GM23338 (cell line): ENCODE measurements at regions not wholly inside any gene's neighbourhood (a gene's known extent, or its start where the extent isn't known, plus 50 kb on each side); places are given as distances from the start of the nearest gene placed in this dataset.

Source experiments
- ATAC-seq: fragments of 200-7000 bp; cut with Tn5 transposase; 3 replicates; pipeline ENCODE4 v1.9.1; 2020
- DNase-seq: peaks from one replicate; pipeline ENCODE4 v3.0.0-alpha.2; 2015; ENCODE audit warnings: low spot score
- H2AFZ ChIP-seq: fragments of 200-600 bp; sonication (generic); 2 replicates; pipeline ENCODE4 v1.8.0; 2016; ENCODE audit warnings: antibody characterized with exemption, mild to moderate bottlenecking, moderate library complexity
- H3F3A ChIP-seq: fragments of 200-600 bp; sonication (generic); replicated peaks from 2 replicates; pipeline ENCODE4 v1.8.0; 2017; ENCODE audit warnings: antibody characterized with exemption, mixed run types, low read depth
- H3K27ac ChIP-seq: fragments of 200-600 bp; sonication (generic); 2 replicates; pipeline ENCODE4 v1.6.1; 2016; ENCODE audit warnings: low read depth
- H3K27me3 ChIP-seq: fragments of 200-600 bp; sonication (generic); 2 replicates; pipeline ENCODE4 v1.8.0; 2016; ENCODE audit warnings: mild to moderate bottlenecking, mixed run types, moderate library complexity; ENCODE audit not compliant: insufficient read depth
- H3K36me3 ChIP-seq: fragments of 200-600 bp; sonication (generic); 2 replicates; pipeline ENCODE4 v1.8.0; 2016; ENCODE audit warnings: mild to moderate bottlenecking; ENCODE audit not compliant: insufficient read depth
- H3K4me1 ChIP-seq: fragments of 200-600 bp; sonication (generic); 2 replicates; pipeline ENCODE4 v1.8.0; 2016; ENCODE audit warnings: mild to moderate bottlenecking, moderate library complexity; ENCODE audit not compliant: insufficient read depth
- H3K4me2 ChIP-seq: fragments of 200-600 bp; sonication (generic); 2 replicates; pipeline ENCODE4 v1.7.1; 2017; ENCODE audit warnings: mixed run types
- H3K4me3 ChIP-seq: fragments of 200-600 bp; sonication (generic); 2 replicates; pipeline ENCODE4 v1.6.1; 2016; ENCODE audit warnings: mixed run types
- H3K79me2 ChIP-seq: fragments of 200-600 bp; sonication (generic); replicated peaks from 2 replicates; pipeline ENCODE4 v1.8.0; 2017; ENCODE audit warnings: mild to moderate bottlenecking; ENCODE audit not compliant: insufficient read depth
- H3K9me2 ChIP-seq: fragments of 200-600 bp; sonication (generic); 2 replicates; pipeline ENCODE4 v1.8.0; 2017; ENCODE audit not compliant: insufficient read depth
- H4K20me1 ChIP-seq: fragments of 200-600 bp; sonication (generic); replicated peaks from 2 replicates; pipeline ENCODE4 v1.8.0; 2017; ENCODE audit warnings: mild to moderate bottlenecking; ENCODE audit not compliant: insufficient read depth
- H3K27ac Mint-ChIP-seq: 2 replicates; pipeline ENCODE4 v1.8.0; 2020; ENCODE audit warnings: inconsistent platforms, mild to moderate bottlenecking, moderate library complexity, mixed read lengths
- H3K27me3 Mint-ChIP-seq: 3 replicates; pipeline ENCODE4 v1.8.0; 2022; ENCODE audit warnings: low read depth, mild to moderate bottlenecking, moderate library complexity, mixed read lengths, inconsistent platforms; ENCODE audit not compliant: insufficient read depth, poor library complexity
- H3K36me3 Mint-ChIP-seq: 3 replicates; pipeline ENCODE4 v1.8.0; 2021; ENCODE audit warnings: low read depth, mild to moderate bottlenecking, inconsistent platforms, moderate library complexity, mixed read lengths
- H3K4me1 Mint-ChIP-seq: 3 replicates; pipeline ENCODE4 v1.8.0; 2020; ENCODE audit warnings: mild to moderate bottlenecking, inconsistent platforms, mixed read lengths
- H3K4me3 Mint-ChIP-seq: 3 replicates; pipeline ENCODE4 v1.8.0; 2021; ENCODE audit warnings: moderate library complexity, mild to moderate bottlenecking, inconsistent platforms, mixed read lengths
- H3K9me3 Mint-ChIP-seq: 3 replicates; pipeline ENCODE4 v1.8.0; 2020; ENCODE audit warnings: moderate library complexity, mild to moderate bottlenecking, inconsistent platforms, mixed read lengths
- CREB1 ChIP-seq: fragments of 250-450 bp; sonication (Bioruptor Pico); IDR thresholded peaks from 2 replicates; pipeline ENCODE4 v1.5.0; 2020; ENCODE audit warnings: low read depth, mild to moderate bottlenecking, moderate library complexity
- EZH2phosphoT487 ChIP-seq: fragments of 200-600 bp; sonication (generic); IDR thresholded peaks from one replicate; pipeline ENCODE4 v1.8.1; 2018; ENCODE audit warnings: antibody characterized with exemption; ENCODE audit not compliant: unreplicated experiment
- JUNB ChIP-seq: IDR thresholded peaks from one replicate; pipeline ENCODE4 v1.6.1; 2016; ENCODE audit warnings: antibody characterized with exemption; ENCODE audit not compliant: unreplicated experiment
- NANOG ChIP-seq: IDR thresholded peaks from 2 replicates; pipeline ENCODE4 v1.6.1; 2016; ENCODE audit warnings: antibody characterized with exemption, borderline replicate concordance
- POLR2AphosphoS5 ChIP-seq: IDR thresholded peaks from 2 replicates; pipeline ENCODE4 v1.6.1; 2016; ENCODE audit warnings: antibody characterized with exemption, low read depth
- STAT1 ChIP-seq: IDR thresholded peaks from one replicate; pipeline ENCODE4 v1.6.1; 2016; ENCODE audit warnings: antibody characterized with exemption; ENCODE audit not compliant: unreplicated experiment
- ZNF114 ChIP-seq: fragments of 250-450 bp; sonication (Bioruptor Pico); IDR thresholded peaks from 2 replicates; pipeline ENCODE4 v1.5.0; 2020; ENCODE audit warnings: mild to moderate bottlenecking, moderate library complexity
- ZNF331 ChIP-seq: fragments of 250-450 bp; sonication (Bioruptor Pico); IDR thresholded peaks from 2 replicates; pipeline ENCODE4 v1.5.0; 2020; ENCODE audit warnings: low read depth, mild to moderate bottlenecking, moderate library complexity
- TF ChIP-seq, protein P1 (sequence below): fragments of 250-450 bp; sonication (Bioruptor Pico); IDR thresholded peaks from 2 replicates; pipeline ENCODE4 v1.5.0; 2020; ENCODE audit warnings: mild to moderate bottlenecking, moderate library complexity
- TF ChIP-seq, protein P2 (sequence below), 2 experiments: fragments of 200-600 bp in 1 of 2; sonication (generic) in 1 of 2; conservative IDR thresholded peaks; 2 replicates each; pipeline versions ENCODE4 v1.5.1 to v1.6.1; 2016 to 2017; ENCODE audit warnings: antibody characterized with exemption in 2 of 2, low read depth in 2 of 2, mild to moderate bottlenecking in 2 of 2, moderate library complexity in 1 of 2
- TF ChIP-seq, protein P3 (sequence below): IDR thresholded peaks from one replicate; pipeline ENCODE4 v1.6.1; 2018; ENCODE audit warnings: antibody characterized with exemption; ENCODE audit not compliant: unreplicated experiment

DNA sequence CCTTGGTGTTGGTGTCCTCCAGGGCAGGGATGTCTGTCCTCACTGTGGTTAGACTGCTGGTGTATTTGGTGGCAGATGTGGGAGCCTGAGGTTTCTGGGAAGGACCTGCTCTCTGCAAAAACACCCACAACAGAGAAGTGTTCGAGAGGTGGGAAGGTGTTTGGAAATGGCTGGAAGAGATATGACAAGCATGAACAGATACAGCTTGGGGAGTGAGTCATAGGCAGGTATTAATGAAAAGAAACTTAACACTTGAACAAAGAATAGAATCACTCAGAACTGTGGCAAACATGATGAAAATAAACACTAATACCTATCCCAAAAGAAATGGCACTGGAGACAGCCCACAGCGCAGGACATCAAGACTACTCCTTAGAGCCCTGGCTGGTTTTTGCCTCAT, 192.4 kb upstream of the RORA start:
- no peaks in the 10 kb centered on the region for H3K36me3 Mint-ChIP-seq
- ATAC-seq: no peak
- Histone ChIP-seq H3K27me3 (no peaks in the 10 kb centered on the region), H3K9me2 (0 out of 2 replicates have a peak, but pooled peaks cover 3% of the 10 kb centered on the region), H3K36me3 (no peaks in the 10 kb centered on the region), H3K4me3 (no peak overlapping the region), H3K4me2 (no peak overlapping the region), H4K20me1 (no peaks in the 10 kb centered on the region), H2AFZ (no peak overlapping the region), H3F3A (no peaks in the 10 kb centered on the region), H3K4me1 (peaks cover 24% of the 10 kb centered on the region), H3K27ac (no peak overlapping the region), H3K79me2 (no peaks in the 10 kb centered on the region)
- no peak for DNase-seq
- no peak overlapping the region for H3K27ac Mint-ChIP-seq
- H3K4me3 Mint-ChIP-seq: no peak overlapping the region
- peaks cover 1% of the 10 kb centered on the region for H3K27me3 Mint-ChIP-seq
- no peak for TF ChIP-seq NANOG
- H3K9me3 Mint-ChIP-seq: no peaks in the 10 kb centered on the region
- peaks cover 22% of the 10 kb centered on the region for H3K4me1 Mint-ChIP-seq

DNA sequence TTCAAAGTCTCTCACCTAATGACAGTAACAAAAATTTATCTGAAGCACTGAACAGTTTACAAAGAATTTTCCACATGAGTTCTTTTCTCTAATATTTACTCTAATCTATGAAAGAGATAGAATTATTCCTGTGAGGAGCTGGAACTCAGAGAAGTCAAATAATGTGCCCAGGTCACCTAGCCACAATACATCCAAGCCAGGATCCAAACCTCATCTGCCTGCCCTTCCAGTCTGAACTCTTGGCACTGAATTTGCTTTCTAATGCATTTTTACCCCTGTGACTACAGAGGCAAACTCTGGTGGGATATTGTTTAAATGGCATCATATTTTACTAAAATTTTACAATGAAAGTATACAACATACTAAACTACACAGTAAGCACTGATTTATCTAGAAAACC, 191.4 kb upstream of the RORA start:
- no peaks in the 10 kb centered on the region for H3K36me3 Mint-ChIP-seq
- Histone ChIP-seq H3F3A (no peaks in the 10 kb centered on the region), H3K79me2 (no peaks in the 10 kb centered on the region), H2AFZ (no peak overlapping the region), H3K4me2 (no peak overlapping the region), H3K27me3 (no peaks in the 10 kb centered on the region), H3K9me2 (0 out of 2 replicates have a peak, but pooled peaks cover 3% of the 10 kb centered on the region), H4K20me1 (no peaks in the 10 kb centered on the region), H3K27ac (no peak overlapping the region), H3K36me3 (no peaks in the 10 kb centered on the region), H3K4me1 (peaks cover 15% of the 10 kb centered on the region), H3K4me3 (no peak overlapping the region)
- no peak overlapping the region for H3K4me3 Mint-ChIP-seq
- DNase-seq (no peak), ATAC-seq (no peak)
- H3K27me3 Mint-ChIP-seq: peaks cover 1% of the 10 kb centered on the region
- no peaks in the 10 kb centered on the region for H3K9me3 Mint-ChIP-seq
- H3K27ac Mint-ChIP-seq: no peak overlapping the region
- H3K4me1 Mint-ChIP-seq: peaks cover 12% of the 10 kb centered on the region
- TF ChIP-seq ZNF331 (CRISPR knock-in tag) (no peak), EZH2phosphoT487 (no peak), ZNF114 (CRISPR knock-in tag) (no peak), JUNB (no peak), POLR2AphosphoS5 (no peak), CREB1 (CRISPR knock-in tag) (no peak), STAT1 (no peak)
- TF ChIP-seq, protein P1, sequence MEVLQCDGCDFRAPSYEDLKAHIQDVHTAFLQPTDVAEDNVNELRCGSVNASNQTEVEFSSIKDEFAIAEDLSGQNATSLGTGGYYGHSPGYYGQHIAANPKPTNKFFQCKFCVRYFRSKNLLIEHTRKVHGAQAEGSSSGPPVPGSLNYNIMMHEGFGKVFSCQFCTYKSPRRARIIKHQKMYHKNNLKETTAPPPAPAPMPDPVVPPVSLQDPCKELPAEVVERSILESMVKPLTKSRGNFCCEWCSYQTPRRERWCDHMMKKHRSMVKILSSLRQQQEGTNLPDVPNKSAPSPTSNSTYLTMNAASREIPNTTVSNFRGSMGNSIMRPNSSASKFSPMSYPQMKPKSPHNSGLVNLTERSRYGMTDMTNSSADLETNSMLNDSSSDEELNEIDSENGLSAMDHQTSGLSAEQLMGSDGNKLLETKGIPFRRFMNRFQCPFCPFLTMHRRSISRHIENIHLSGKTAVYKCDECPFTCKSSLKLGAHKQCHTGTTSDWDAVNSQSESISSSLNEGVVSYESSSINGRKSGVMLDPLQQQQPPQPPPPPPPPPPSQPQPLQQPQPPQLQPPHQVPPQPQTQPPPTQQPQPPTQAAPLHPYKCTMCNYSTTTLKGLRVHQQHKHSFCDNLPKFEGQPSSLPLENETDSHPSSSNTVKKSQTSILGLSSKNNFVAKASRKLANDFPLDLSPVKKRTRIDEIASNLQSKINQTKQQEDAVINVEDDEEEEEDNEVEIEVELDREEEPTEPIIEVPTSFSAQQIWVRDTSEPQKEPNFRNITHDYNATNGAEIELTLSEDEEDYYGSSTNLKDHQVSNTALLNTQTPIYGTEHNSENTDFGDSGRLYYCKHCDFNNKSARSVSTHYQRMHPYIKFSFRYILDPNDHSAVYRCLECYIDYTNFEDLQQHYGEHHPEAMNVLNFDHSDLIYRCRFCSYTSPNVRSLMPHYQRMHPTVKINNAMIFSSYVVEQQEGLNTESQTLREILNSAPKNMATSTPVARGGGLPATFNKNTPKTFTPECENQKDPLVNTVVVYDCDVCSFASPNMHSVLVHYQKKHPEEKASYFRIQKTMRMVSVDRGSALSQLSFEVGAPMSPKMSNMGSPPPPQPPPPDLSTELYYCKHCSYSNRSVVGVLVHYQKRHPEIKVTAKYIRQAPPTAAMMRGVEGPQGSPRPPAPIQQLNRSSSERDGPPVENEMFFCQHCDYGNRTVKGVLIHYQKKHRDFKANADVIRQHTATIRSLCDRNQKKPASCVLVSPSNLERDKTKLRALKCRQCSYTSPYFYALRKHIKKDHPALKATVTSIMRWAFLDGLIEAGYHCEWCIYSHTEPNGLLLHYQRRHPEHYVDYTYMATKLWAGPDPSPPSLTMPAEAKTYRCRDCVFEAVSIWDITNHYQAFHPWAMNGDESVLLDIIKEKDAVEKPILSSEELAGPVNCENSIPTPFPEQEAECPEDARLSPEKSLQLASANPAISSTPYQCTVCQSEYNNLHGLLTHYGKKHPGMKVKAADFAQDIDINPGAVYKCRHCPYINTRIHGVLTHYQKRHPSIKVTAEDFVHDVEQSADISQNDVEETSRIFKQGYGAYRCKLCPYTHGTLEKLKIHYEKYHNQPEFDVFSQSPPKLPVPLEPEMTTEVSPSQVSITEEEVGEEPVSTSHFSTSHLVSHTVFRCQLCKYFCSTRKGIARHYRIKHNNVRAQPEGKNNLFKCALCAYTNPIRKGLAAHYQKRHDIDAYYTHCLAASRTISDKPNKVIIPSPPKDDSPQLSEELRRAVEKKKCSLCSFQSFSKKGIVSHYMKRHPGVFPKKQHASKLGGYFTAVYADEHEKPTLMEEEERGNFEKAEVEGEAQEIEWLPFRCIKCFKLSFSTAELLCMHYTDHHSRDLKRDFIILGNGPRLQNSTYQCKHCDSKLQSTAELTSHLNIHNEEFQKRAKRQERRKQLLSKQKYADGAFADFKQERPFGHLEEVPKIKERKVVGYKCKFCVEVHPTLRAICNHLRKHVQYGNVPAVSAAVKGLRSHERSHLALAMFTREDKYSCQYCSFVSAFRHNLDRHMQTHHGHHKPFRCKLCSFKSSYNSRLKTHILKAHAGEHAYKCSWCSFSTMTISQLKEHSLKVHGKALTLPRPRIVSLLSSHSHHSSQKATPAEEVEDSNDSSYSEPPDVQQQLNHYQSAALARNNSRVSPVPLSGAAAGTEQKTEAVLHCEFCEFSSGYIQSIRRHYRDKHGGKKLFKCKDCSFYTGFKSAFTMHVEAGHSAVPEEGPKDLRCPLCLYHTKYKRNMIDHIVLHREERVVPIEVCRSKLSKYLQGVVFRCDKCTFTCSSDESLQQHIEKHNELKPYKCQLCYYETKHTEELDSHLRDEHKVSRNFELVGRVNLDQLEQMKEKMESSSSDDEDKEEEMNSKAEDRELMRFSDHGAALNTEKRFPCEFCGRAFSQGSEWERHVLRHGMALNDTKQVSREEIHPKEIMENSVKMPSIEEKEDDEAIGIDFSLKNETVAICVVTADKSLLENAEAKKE (CRISPR knock-in tag): no peak
- TF ChIP-seq, protein P2, sequence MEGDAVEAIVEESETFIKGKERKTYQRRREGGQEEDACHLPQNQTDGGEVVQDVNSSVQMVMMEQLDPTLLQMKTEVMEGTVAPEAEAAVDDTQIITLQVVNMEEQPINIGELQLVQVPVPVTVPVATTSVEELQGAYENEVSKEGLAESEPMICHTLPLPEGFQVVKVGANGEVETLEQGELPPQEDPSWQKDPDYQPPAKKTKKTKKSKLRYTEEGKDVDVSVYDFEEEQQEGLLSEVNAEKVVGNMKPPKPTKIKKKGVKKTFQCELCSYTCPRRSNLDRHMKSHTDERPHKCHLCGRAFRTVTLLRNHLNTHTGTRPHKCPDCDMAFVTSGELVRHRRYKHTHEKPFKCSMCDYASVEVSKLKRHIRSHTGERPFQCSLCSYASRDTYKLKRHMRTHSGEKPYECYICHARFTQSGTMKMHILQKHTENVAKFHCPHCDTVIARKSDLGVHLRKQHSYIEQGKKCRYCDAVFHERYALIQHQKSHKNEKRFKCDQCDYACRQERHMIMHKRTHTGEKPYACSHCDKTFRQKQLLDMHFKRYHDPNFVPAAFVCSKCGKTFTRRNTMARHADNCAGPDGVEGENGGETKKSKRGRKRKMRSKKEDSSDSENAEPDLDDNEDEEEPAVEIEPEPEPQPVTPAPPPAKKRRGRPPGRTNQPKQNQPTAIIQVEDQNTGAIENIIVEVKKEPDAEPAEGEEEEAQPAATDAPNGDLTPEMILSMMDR (conservative IDR thresholded peaks at IDR 0.05; ENCODE audit: low read depth in 2 of 2): no peak
- TF ChIP-seq, protein P3, sequence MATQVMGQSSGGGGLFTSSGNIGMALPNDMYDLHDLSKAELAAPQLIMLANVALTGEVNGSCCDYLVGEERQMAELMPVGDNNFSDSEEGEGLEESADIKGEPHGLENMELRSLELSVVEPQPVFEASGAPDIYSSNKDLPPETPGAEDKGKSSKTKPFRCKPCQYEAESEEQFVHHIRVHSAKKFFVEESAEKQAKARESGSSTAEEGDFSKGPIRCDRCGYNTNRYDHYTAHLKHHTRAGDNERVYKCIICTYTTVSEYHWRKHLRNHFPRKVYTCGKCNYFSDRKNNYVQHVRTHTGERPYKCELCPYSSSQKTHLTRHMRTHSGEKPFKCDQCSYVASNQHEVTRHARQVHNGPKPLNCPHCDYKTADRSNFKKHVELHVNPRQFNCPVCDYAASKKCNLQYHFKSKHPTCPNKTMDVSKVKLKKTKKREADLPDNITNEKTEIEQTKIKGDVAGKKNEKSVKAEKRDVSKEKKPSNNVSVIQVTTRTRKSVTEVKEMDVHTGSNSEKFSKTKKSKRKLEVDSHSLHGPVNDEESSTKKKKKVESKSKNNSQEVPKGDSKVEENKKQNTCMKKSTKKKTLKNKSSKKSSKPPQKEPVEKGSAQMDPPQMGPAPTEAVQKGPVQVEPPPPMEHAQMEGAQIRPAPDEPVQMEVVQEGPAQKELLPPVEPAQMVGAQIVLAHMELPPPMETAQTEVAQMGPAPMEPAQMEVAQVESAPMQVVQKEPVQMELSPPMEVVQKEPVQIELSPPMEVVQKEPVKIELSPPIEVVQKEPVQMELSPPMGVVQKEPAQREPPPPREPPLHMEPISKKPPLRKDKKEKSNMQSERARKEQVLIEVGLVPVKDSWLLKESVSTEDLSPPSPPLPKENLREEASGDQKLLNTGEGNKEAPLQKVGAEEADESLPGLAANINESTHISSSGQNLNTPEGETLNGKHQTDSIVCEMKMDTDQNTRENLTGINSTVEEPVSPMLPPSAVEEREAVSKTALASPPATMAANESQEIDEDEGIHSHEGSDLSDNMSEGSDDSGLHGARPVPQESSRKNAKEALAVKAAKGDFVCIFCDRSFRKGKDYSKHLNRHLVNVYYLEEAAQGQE: no peak
